Dermis blood vessel endothelial cell (primary cell): ENCODE measurements at regions not wholly inside any gene's neighbourhood (a gene's known extent, or its start where the extent isn't known, plus 50 kb on each side); places are given as distances from the start of the nearest gene placed in this dataset.
"Not testable (repeated sequence)": the region's sequence is repeated elsewhere in the genome, so short reads cannot be mapped to it uniquely, and the experiment has no call there.

Source experiments
- DNase-seq: peaks from one replicate; pipeline ENCODE4 v3.0.0; 2010

DNA sequence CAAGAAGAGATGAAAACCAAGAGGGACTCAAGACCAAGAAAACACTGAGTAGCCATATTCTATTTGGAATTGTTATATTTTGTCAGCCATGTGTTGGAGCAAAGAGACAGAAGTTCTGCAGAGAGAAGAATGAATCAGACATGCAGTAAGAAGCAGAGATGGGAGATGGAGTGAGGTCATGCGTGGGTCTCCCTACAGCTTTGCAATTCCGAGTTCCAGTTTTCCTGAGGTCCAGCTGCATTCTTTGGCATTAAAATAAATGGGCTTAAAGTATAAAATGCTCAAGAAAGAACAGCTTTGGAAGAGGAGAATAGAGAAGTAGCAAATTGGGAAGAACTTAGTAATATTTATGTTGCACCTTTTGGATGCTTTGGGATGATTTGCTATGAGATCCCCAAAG is 361.6 kb downstream of the NPR3 start:
- DNase-seq, result no peak

- DNase-seq, result no peak
Measured at GRCh38 chr5:33073881-33074327, 362.8 kb downstream of the NPR3 start.

- DNase-seq, result no peak
Measured at GRCh38 chr5:33074548-33074947, 363.4 kb downstream of the NPR3 start.

GRCh38 chr5:33075731-33076130 is 364.6 kb downstream of the NPR3 start:
- no peak for DNase-seq

GRCh38 chr5:33079548-33079947 is 361.2 kb upstream of the TARS1 start:
- DNase-seq, result no peak

DNA sequence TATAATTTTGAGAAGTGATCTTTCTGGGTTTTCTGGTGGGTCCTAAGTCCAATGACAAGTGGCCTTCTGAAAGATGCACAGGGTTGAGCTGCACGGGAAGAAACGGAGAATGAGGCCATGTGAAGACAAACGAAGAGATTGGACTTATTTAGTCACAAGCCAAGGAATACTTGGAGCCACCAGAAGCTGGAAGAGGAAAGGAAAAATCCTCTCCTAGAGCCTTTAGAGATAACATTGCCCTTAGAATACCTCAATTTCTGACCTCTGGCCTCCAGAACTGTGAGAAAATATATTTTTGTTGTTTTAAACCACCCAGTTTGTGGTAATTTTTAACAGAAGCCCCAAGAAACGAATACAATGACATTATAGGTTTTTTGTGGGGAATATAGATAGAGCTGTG is 360.5 kb upstream of the TARS1 start:
- no peak for DNase-seq

GRCh38 chr5:33088176-33088575 is 352.6 kb upstream of the TARS1 start:
- no peak for DNase-seq

DNA sequence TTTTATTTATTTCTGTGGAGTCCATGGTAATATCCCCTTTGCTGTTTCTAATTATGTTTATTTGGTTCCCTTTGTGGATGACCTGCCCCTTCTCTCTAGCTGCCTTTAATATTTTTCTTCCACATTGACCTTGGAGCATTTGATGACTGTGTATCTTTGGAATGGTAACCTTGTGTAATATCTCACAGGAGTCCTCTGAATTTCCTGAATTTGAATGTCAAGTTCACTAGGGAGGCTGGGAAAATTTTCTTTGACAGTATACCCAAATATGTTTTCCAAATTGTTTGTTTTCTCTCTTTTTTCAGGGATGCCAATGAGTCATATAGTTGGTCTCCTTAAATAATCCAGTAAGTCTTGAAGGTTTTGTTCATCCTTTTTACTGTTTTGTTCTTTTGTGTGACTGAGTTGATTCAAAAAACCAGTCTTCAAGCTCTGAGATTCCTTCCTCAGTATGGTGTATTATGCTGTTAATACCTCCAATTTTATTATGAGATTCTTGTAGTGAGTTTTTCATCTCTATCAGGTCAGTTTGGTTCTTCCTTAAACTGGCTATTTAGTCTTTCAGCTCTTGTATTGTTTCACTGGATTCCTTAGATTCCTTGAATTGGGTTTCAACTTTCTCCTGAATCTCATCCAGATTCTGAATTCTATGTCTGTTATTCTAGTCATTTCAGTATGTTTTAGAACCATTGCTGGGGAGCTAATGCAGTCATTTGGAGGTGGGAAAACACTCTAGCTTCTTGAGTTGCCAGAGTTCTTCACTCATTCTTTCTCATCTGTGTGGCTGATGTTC is 349.0 kb upstream of the TARS1 start:
- DNase-seq, result no peak

DNA sequence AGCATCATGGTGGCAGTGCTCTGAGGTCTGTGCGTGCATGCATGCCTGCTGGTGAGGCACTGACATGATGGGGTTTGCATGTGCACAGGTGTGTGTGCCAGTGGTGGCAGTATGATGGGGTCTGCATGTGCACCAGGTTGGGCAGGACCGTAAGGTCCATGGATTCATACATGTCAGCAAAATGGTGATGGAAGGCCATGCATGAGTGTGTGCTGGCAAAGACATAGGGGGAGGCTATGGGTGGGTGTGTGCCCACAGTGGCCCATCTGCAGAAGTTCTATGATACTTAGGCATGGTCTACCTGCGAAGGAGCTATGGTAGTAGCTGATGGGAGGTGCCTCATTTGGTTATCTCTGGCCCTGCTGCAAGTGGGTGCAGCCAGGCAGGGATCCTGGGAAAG is 348.0 kb upstream of the TARS1 start:
- DNase-seq, result no peak

DNA sequence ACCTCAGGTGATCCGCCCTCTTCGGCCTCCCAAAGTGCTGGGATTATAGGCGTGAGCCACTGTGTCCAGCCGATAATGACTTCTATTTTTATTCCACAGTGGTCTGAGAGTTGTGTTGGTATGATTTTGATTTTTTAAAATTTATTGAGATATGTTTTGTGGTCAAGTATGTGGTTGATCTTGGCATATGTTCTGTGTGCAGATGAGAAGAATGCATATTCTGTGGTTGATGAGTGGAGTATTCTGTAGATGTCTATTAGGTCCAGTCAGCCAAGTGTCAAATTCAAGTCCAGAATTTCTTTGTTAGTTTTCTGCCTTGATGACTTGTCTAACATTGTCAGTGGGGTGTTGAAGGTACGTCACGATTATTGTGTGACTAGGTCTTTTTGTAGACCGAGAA is 338.2 kb upstream of the TARS1 start:
- DNase-seq, result no peak

DNA sequence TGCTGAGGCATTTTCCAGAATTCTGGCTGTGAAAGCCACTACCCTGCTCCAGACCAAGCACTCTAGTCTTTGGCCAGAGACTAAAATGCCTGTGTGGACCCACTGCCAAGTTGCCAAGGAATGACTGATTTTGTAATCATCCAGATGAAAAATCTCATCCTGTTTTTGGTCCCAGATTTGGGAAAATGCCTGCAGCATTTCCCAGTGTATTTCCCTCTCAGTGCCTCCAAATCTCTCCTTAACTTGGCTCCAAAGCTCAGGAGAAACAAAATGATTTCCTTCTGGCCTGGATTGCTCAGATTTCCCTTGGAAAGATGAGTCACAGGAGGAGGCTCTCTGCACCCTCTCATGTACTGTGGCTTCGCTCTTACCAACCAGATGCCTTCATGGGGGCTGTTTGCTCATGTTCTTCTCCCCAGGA is 335.2 kb upstream of the TARS1 start:
- peak; percentile 67 for DNase-seq

DNA sequence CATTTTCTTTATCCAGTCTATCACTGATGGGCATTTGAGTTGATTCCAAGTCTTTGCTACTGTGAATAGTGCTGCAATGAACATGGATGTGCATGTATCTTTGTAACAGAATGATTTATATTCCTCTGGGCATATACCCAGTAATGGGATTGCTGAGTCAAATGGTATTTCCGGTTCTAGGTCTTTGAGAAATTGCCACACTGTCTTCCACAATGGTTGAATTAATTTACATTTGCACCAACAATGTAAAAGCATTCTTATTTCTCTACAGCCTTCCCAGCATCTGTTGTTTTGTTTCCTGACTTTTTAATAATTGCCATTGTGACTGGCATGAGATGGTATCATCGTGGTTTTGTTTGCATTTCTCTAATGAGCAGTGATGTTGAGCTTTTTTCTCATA is 330.3 kb upstream of the TARS1 start:
- peak; percentile 62 for DNase-seq

DNA sequence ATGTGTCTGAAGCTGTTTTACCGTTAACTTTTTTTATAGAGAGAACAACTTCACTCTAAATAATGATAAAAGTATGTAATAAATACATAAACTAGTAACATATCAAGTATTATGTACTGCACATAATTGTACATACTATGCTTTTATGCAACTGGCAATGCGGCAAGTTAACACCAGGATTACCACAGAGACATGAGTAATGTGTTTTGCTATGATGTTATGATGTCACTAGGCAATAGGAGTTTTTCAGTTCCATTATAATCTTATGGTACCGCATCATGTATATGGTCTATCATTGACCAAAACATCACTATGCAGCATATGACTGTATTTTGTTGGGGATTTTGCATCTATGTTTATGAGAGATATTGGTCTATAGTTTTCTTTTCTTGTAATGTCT is 326.4 kb upstream of the TARS1 start:
- DNase-seq, result no peak

DNA sequence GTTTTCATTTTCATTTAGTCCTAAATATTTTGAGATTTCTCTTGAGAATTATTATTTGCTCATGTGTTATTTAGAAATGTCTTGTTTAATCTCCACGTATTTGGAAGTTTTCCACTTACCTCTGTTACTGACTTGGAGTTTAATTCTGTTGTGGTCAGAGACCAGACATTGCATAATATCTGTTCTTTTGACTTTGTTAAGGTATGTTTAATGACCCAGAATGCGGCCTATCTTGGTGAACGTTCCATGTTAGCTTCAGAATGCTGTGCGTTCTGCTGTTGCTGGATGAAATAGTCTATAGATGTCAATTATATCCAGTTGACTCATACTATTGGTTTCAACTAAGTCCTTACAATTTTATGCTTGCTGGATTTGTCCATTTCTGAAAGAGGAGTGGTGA is 325.3 kb upstream of the TARS1 start:
- no peak for DNase-seq

GRCh38 chr5:33118761-33119415 is 321.9 kb upstream of the TARS1 start:
- no peak for DNase-seq

GRCh38 chr5:33120671-33121070 is 320.1 kb upstream of the TARS1 start:
- no peak for DNase-seq

DNA sequence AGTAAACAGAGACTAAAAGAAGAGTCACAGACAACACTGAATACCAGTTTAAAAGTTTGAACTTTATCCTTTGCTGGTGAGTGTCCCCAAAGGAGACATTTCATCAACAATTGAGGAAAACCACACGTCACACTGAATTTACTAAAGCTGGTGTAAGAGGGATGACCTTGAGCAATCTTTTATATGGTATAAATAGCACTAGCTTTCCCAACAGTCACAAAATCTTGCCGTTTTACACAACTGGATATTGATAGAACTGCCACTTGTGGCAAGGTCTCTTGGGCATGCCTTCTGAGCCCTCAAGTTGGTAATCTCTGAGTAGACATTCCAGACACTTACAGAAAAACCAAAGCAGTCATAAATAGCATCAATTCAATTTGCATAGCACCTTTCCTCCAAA is 311.5 kb upstream of the TARS1 start:
- DNase-seq, result no peak

DNA sequence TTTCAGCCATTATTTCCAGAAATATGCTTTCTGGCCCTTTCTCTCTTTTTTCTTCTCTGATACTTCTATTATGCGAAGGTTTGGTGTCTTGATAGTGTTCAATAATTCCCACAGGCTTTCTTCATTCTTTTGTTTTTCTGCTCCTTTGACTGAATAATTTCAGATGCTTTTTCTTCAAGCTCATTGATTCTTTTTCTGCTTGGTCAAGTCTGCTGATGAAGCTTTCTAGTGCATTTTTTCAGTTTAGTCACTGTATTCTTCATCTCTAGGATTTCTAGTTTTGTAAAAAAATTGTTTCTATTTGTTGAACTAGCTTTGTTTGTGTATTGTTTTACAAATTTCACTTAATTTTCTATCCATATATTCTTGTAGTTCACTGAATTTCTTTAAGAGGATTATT is 304.0 kb upstream of the TARS1 start:
- DNase-seq, result no peak

DNA sequence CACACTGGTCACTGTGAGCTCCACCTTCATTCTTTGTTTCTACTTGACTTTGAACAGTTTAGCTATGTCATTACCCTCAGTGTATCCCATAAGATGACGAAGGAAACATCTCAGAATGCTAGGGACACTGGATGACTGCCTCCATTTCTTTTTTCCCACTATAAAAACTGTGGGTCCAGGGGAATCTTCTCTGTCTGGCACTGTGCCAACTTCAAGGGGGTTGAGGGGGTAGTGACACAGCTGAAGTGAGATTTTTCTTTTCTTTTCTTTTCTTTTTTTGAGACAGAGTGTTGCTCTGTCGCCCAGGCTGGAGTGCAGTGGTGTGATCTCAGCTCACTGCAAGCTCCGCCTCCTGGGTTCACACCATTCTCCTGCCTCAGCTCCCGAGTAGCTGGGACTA is 302.6 kb upstream of the TARS1 start:
- DNase-seq, result not testable (repeated sequence)

DNA sequence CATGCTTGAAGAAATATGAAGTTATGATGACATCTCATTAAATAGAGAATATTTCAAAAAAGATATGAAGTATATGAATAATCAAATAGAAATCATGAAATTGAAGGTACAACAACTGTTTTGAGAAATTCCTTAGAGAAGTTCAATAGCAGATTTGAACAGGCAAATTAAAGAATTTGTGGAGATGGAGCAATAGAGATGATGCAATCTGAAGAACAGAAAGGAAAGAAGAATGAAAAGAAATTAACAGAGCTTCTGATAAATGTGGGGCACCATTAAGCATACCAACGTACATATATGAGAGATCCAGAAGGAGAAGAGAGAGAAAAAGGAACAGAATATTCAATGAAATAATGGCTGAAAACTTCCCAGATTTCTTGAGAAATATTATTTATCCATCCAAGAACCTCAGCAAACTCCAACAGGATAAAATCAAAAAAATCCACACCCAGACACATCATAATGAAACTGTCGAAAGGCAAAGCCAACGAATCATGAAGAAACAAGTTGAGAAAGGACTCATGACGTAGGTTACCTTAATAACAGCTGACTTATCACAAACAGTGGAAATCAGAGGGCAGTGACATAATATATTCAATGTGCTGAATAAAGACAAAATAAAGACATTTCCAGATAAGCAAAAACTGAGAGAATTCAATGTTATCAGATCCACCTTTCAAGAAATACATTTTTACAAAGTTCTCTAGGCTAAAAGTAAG is 297.2 kb upstream of the TARS1 start:
- no peak for DNase-seq

DNA sequence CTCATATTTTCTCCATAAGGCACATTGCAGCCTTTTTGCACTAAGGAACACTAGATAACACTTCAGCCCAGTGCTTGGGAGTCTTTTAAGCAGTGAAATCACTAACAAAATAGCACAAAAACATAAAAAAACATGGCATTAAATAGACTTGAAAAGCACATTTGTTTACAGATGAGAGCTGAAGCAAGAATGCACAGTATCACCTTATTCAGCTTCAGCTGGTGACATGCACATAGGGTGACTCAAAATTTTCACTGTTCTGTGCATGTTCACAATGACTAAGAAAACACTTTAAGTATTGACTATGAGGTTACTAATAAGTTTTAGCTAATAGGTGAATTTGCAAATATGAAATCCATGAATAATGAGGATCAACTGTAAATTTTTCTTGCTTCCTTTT is 293.9 kb upstream of the TARS1 start:
- DNase-seq, result no peak

DNA sequence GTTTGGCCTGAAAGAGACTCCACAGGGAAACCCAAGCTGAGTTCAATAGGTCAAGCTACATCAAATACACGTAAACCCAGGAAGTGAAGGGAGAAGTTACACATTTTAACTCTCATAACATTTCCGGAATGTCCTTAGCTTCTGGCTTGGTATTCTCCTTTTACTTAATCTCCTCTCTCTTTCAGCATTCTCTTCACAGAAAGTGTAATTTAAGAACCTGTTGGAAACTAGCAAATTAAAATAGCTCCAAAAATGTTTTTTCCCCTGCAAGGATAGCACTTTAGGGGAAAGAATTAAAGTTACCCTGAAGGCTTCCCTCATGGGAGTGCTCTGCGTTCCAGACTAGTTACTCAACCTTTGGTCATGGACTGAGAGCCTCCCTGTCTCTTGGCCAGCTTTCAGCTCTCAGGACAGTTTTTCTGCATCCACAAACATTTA is 292.7 kb upstream of the TARS1 start:
- DNase-seq, result no peak

DNA sequence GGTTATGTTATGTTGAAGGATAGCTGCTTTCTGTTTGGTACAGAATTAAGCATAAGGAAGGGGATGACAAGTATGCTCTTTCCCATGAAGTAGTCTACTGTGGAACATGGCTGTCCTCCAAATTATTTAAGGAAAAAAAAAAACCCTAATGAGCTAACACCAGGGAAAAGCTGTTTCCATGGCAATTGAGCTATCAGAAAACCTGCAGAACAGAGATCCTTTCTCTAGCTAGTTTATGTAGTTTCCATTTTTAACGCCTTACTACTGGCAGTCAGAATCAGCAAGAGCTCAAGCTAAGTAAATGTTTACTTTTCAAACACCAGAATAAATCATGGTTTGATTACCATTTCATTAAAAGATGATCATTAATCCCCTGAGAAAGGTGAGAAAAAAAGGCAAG is 287.4 kb upstream of the TARS1 start:
- DNase-seq, result no peak

- no peak for DNase-seq
Measured at GRCh38 chr5:33153831-33154230, 286.9 kb upstream of the TARS1 start.
